Naive thymus-derived CD8-positive, alpha-beta T cell (primary cell): ENCODE measurements at regions not wholly inside any gene's neighbourhood (a gene's known extent, or its start where the extent isn't known, plus 50 kb on each side); places are given as distances from the start of the nearest gene placed in this dataset.

Source experiments
- ATAC-seq, 2 donors: fragments of 150-1000 bp; cut with Tn5 transposase in 1 of 2; sonication (Bioruptor Pico), chemical (Tn5 transposase) in 1 of 2; 1 replicate in 1 of 2; 2 replicates in 1 of 2; pipeline ENCODE4 v1.10.0; 2021; ENCODE audit warnings: mild to moderate bottlenecking in 2 of 2, moderate library complexity in 2 of 2
- POLR2A ChIA-PET: fragments of 350-600 bp; sonication (Branson Sonifier 250); formaldehyde crosslinking; loops from one replicate; lab custom pipeline; 2021; ENCODE audit warnings: antibody characterized with exemption; lab: Charles Lee
- DNase-seq, 10 donors: peaks; one replicate each; pipeline versions ENCODE4 v3.0.0 to v3.0.0-alpha.2; 2020 to 2022
- H3K27ac Mint-ChIP-seq, 10 donors: one replicate each; pipeline ENCODE4 v1.8.0; 2020 to 2022; ENCODE audit warnings: mild to moderate bottlenecking in 10 of 10, mixed read lengths in 10 of 10, moderate library complexity in 4 of 10, inconsistent platforms in 1 of 10
- H3K27me3 Mint-ChIP-seq, 5 donors: one replicate each; pipeline ENCODE4 v1.8.0; 2021 to 2022; ENCODE audit warnings: mixed read lengths in 5 of 5
- H3K36me3 Mint-ChIP-seq, 3 donors: one replicate each; pipeline ENCODE4 v1.8.0; 2020 to 2022; ENCODE audit warnings: mixed read lengths in 3 of 3, mild to moderate bottlenecking in 2 of 3, inconsistent platforms in 1 of 3
- H3K4me1 Mint-ChIP-seq, 4 donors: one replicate each; pipeline ENCODE4 v1.8.0; 2021 to 2022; ENCODE audit warnings: mixed read lengths in 4 of 4
- H3K4me3 Mint-ChIP-seq, 10 donors: one replicate each; pipeline ENCODE4 v1.8.0; 2020 to 2022; ENCODE audit warnings: mild to moderate bottlenecking in 10 of 10, mixed read lengths in 10 of 10, moderate library complexity in 6 of 10, inconsistent platforms in 1 of 10
- H3K9me3 Mint-ChIP-seq, 9 donors: one replicate each; pipeline ENCODE4 v1.8.0; 2020 to 2022; ENCODE audit warnings: mixed read lengths in 9 of 9, mild to moderate bottlenecking in 3 of 9, inconsistent platforms in 1 of 9, moderate library complexity in 1 of 9

DNA sequence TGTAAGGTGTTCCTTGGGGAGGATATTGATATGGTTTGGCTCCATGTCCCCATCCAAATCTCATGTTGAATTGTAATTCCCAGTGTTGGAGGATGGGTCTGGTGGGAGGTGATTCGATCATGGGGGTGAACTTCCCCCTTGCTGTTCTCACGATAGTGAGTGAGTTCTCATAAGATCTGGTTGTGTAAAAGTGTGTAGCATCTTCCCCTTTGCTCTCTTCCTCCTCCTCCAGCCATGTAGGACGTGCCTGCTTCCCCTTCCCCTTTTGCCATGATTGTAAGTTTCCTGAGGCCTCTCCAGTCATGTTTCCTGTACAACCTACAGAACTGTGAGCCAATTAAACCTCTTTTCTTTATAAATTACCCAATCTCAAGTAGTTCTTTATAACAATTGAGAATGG is 458.7 kb downstream of the LPIN1 start:
- DNase-seq: no peak
- POLR2A ChIA-PET: interaction anchor here (0.6 kb wide), 1 partner anchor 198 kb away, joined by 3 read pairs; no protein-coding TSS in a partner anchor
- Mint-ChIP-seq H3K27me3 (no peaks in the 10 kb centered on the region), H3K4me3 (no peak overlapping the region), H3K4me1 (peaks cover 0 to 4% (median 1%) of the 10 kb centered on the region in 4 donors), H3K9me3 (peaks cover 0 to 8% (median 0%) of the 10 kb centered on the region in 9 donors), H3K36me3 (no peaks in the 10 kb centered on the region), H3K27ac (no peak overlapping the region)
- ATAC-seq: no peak

DNA sequence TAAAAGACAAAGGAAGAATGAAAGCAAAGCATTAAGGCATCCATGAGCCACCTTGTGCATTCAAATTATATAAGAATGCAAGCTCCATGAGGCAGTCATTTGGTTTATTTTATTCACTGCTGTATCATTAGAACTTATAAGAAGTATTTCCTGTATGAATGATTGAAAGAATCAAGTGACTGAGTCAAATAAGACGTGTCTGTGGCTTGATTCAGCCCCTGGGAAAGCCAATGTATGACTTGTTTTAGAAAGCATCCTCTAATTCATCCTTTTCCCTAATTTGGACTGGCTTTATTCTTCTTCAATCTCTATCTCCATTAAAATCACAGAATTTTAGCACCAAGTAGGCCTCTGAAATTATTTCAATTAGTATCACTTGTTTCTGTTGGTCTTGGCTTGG is 461.1 kb downstream of the LPIN1 start:
- Mint-ChIP-seq H3K27ac (no peak overlapping the region), H3K4me3 (no peak overlapping the region), H3K9me3 (peaks cover 0 to 8% (median 0%) of the 10 kb centered on the region in 9 donors), H3K27me3 (no peaks in the 10 kb centered on the region), H3K36me3 (no peaks in the 10 kb centered on the region), H3K4me1 (peaks cover 0 to 1% (median 0%) of the 10 kb centered on the region in 4 donors)
- ATAC-seq (no peak), DNase-seq (no peak)
- POLR2A ChIA-PET: no interaction called here

DNA sequence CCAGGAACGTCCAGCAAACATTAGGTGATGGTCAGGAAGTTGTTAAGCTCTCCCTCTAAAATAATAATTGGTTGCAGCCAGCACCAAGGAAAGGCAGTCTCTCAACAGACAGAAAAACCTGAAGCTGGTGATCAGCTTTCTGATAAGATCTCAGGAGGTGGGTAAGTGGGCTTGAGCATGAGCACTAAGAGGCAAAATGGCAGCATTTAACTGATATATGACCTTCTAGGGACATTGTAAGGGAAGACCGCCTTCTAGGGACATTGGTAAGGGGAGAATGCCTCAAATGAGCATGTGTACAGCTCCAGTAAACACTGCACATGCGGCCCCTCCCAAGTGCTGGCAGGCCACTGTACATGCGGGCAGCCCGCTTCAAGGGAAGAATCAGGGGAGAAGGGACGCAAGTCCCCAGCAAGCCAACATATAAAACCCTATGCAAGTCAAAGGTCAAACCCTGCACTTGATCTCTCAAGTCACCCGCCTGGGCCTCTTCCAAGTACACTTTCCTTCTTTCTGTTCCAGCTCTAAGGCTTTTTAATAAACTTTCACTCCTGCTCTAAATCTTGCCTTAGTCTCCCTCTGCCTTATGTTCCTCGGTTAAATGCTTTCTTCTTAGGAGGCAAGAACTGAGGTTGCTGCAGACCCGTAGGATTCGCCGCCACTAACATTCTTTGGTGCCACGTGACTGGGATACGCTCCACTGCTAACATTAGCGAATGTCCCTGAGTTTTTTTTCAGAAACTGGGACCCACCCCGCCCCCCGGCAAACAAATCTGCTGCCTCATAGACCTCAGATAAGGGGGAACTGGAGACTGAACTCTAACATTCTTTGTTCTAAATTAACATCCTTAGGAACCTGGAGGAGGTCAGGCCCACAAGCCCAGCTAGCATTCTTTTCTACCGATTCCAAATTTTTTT is 463.8 kb downstream of the LPIN1 start:
- H3K27ac Mint-ChIP-seq: no peak overlapping the region
- no peak overlapping the region for H3K4me3 Mint-ChIP-seq
- POLR2A ChIA-PET: interaction anchor here (0.7 kb wide), 1 partner anchor 141 kb away, joined by 4 read pairs; no protein-coding TSS in a partner anchor

DNA sequence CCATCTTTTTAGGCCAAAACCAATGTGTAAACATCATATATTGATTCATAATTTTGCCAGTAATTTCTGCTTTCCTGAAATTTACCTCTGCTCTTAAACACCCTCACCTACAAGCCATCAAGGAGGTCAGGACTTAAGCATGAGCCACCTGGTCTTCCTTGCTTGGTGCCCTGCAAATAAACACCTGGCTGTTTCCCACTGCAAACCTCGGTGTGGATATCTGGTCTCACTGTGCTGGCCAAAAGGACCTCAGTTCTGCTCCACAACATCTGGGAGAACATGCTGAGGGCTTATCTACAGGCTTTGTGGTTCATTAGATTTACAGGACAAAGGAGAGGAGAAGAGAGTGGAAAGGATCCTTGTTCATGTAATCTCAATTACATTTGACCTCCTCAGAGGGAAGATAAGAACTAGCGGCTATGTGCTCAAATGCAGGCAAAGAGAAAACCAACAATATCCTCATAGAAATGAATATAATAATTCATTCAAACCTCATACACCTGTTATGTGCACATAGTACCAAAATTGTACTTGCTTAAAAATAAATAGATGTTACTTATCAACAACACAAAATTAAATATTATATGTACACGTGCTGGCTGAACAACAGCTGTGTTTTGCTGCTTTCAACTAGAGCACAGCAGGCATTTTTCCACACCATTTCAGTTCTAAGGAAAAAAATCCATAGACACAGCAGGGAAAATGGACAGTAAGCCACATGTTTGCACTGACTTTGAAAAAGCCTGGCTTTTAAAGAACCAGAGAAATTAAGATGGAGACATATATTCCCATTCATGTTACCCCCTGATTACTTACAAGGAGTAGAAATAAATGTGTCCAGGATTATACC is 465.1 kb downstream of the LPIN1 start:
- Mint-ChIP-seq H3K27ac (peak overlapping the region in 2 of 10 donors; percentile 36 to 45), H3K9me3 (no peaks in the 10 kb centered on the region), H3K27me3 (no peaks in the 10 kb centered on the region), H3K4me3 (no peak overlapping the region), H3K4me1 (no peaks in the 10 kb centered on the region), H3K36me3 (no peaks in the 10 kb centered on the region)
- no peak for ATAC-seq
- no peak for DNase-seq
- POLR2A ChIA-PET: no interaction called here

More for the DNA sequence above, 463.8 kb downstream of the LPIN1 start:
- Mint-ChIP-seq H3K36me3 (no peaks in the 10 kb centered on the region), H3K4me1 (no peaks in the 10 kb centered on the region), H3K27me3 (no peaks in the 10 kb centered on the region), H3K9me3 (peaks cover 0 to under 1% (median 0%) of the 10 kb centered on the region in 9 donors)
- no peak for DNase-seq
- ATAC-seq: no peak

DNA sequence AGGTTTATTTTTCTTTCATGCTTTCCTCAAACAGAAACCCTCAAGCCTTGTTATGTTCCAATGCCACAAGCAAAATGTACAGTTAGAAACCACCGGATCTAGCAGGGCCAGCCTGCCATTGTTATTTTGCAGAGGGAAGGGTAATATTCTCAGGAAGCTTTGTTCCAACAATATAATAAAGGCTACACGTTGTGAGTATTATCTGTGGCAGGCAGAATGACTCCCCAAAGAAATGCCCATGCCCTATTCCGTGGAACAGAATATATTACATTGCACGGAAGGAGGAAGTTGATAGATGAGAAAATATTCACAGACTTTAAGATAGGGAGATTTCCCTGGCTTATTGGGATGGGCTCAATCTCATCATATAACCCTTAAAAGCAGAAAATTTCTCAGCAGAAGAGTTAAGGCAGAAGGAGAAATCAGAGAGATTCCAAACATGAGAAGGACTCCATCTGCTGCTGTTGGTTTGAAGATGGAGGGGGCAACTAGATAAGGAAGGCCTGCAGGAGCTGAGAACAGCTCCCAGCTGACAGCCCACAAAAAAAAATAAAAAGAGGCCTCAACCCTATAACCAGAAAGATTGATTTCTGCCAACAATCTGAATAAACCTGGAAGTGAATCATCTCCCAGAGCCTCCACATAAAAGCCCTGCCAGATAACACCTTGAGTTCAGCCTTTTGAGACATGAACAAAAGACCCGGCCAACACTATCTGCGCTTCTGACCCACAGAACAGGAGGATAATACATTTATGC is 466.6 kb downstream of the LPIN1 start:
- Mint-ChIP-seq H3K27ac (peak overlapping the region in 1 of 10 donors; percentile 62), H3K4me1 (no peaks in the 10 kb centered on the region), H3K9me3 (no peaks in the 10 kb centered on the region), H3K36me3 (no peaks in the 10 kb centered on the region), H3K4me3 (no peak overlapping the region), H3K27me3 (no peaks in the 10 kb centered on the region)
- ATAC-seq: no peak
- POLR2A ChIA-PET: no interaction called here
- no peak for DNase-seq

DNA sequence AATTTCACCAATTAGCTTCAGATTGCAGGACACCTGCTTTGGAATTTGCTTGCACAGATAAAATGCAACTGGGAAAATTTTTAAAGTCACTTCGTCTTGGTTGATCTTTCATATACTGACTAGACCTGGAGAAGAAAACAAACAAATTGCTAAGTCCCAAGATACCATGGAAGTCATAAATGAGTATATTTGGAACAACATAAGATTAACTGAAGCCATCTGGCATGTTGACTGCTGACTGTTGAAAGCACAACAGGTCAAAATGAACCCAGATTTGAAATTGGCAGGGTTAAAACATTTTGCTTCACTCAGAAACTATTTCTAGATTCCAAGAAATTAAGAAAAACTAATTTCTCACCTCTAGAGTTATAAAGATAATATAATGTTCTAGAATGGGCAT is 470.7 kb downstream of the LPIN1 start:
- Mint-ChIP-seq H3K36me3 (peaks cover 0 to 8% (median 0%) of the 10 kb centered on the region in 3 donors), H3K4me3 (no peak overlapping the region), H3K27me3 (no peaks in the 10 kb centered on the region), H3K4me1 (peaks cover 0 to 3% (median 0%) of the 10 kb centered on the region in 4 donors), H3K9me3 (peaks cover 0 to 6% (median 0%) of the 10 kb centered on the region in 9 donors), H3K27ac (no peak overlapping the region)
- ATAC-seq (no peak), DNase-seq (no peak)
- POLR2A ChIA-PET: no interaction called here

DNA sequence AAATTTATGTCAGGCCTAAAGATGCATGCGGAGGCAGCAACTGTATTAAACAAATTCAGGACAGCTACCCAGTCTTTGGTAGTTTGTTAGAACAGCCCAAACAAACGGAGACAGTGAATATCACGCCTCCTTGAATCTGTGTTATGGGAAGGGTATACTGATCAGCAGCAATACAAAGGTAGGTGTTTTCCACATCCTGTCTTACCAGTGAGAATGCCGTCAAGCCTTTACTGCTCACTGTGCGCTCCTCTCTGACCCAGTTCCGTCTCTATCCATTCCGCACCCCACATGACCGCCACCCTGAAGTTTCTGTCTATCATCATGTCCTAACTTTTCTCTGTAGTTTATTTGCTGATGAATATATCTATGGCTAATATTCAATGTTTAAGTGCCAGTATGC is 473.3 kb downstream of the LPIN1 start:
- H3K36me3 Mint-ChIP-seq: peaks cover 0 to 21% (median 13%) of the 10 kb centered on the region in 3 donors
- no peak overlapping the region for H3K27ac Mint-ChIP-seq
- POLR2A ChIA-PET: no interaction called here
- no peak overlapping the region for H3K4me3 Mint-ChIP-seq
- DNase-seq (no peak), ATAC-seq (no peak)
- peaks cover 0 to 3% (median 0%) of the 10 kb centered on the region in 4 donors for H3K4me1 Mint-ChIP-seq
- peaks cover 0 to 32% (median 17%) of the 10 kb centered on the region in 9 donors for H3K9me3 Mint-ChIP-seq
- no peaks in the 10 kb centered on the region for H3K27me3 Mint-ChIP-seq

DNA sequence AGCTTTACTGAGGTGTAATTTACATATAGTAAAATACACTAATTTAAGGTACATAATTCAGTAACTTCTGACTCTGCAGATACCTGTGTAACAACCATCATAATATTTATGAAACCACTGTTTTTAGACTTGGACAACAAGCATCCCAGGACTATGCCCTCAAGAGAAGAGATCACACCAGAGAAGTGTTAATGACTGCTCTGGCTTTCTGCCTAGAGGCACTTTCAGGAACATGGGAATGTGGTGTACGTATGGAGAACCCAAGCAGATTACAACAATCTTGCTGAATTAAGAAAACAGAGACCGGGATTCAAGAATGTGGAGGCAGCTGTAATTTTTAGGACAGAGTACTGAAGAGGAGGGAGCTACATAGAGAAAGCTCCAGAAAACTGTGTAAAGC is 475.2 kb downstream of the LPIN1 start:
- Mint-ChIP-seq H3K9me3 (peaks cover 0 to 44% (median 19%) of the 10 kb centered on the region in 9 donors), H3K27me3 (no peaks in the 10 kb centered on the region), H3K4me3 (no peak overlapping the region), H3K4me1 (peaks cover 0 to 3% (median 0%) of the 10 kb centered on the region in 4 donors), H3K36me3 (peaks cover 0 to 30% (median 15%) of the 10 kb centered on the region in 3 donors), H3K27ac (peak overlapping the region in 1 of 10 donors; percentile 52)
- ATAC-seq: no peak
- no peak for DNase-seq
- POLR2A ChIA-PET: no interaction called here

DNA sequence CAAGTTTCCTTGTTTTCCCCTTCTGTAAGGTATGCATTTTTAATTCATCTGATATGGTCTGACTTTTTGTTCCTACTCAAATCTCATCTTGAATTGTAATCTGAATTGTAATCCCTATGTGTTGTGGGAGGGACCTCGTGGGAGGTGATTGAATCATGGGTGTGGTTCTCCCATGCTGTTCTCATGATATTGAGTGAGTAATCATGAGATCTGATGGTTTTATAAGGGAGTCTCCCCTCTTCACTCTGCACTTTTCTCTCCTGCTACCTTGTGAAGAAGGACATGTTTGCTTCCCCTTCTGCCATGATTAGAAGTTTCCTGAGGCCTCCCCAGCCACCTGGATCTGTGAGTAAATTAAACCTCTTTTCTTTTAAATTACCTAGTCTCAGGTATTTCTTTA is 476.1 kb downstream of the LPIN1 start:
- Mint-ChIP-seq H3K4me1 (peaks cover 0 to 3% (median 0%) of the 10 kb centered on the region in 4 donors), H3K27ac (no peak overlapping the region), H3K9me3 (peaks cover 0 to 44% (median 19%) of the 10 kb centered on the region in 9 donors), H3K27me3 (no peaks in the 10 kb centered on the region), H3K4me3 (no peak overlapping the region), H3K36me3 (peaks cover 0 to 30% (median 15%) of the 10 kb centered on the region in 3 donors)
- DNase-seq (no peak), ATAC-seq (no peak)
- POLR2A ChIA-PET: no interaction called here

DNA sequence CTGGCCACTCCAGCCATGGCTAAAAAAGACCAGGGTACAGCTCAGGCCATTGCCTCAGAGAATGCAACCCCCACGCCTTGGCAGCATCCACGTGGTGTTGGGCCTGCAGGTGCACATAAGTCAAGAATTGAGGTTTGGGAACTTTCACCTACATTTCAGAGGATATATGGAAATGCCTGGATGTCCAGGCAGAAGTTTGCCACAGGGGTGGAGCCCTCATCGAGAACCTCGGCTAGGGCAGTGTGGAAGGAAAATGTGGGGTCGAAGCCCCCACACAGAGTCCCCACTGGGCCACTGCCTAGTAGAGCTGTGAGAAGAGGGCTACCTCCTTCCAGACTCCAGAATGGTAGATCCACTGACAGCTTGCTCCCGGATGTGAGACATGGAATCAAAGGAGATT is 477.3 kb downstream of the LPIN1 start:
- Mint-ChIP-seq H3K27me3 (peaks cover 0 to 3% (median 0%) of the 10 kb centered on the region in 5 donors), H3K36me3 (peaks cover 0 to 30% (median 17%) of the 10 kb centered on the region in 3 donors), H3K4me1 (peaks cover 0 to 3% (median 1%) of the 10 kb centered on the region in 4 donors), H3K27ac (no peak overlapping the region), H3K4me3 (no peak overlapping the region), H3K9me3 (peaks cover 0 to 44% (median 19%) of the 10 kb centered on the region in 9 donors)
- DNase-seq: no peak
- no peak for ATAC-seq
- POLR2A ChIA-PET: no interaction called here

DNA sequence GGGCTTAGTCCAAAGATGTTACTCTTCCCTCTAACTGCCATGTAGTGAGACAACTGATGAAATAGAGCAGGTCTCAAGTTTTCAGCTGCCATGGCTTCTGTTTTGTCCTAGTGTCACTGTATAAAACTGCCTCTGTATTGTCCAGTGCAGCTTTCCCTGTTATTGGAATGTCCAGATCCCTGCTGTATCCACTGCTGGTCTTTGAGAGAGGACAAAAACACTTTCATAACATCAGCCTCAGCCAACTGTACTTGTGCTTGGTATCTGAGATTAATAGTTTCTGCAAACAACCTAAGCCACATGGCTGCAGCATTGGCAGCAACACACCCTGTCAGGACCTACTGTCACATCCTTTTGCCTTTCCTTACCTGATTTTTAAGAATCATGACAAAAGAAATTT is 480.2 kb downstream of the LPIN1 start:
- DNase-seq: no peak
- peaks cover 0 to 27% (median 17%) of the 10 kb centered on the region in 3 donors for H3K36me3 Mint-ChIP-seq
- peaks cover 0 to 43% (median 19%) of the 10 kb centered on the region in 9 donors for H3K9me3 Mint-ChIP-seq
- POLR2A ChIA-PET: no interaction called here
- H3K27me3 Mint-ChIP-seq: peaks cover 0 to 3% (median 0%) of the 10 kb centered on the region in 5 donors
- no peak overlapping the region for H3K4me3 Mint-ChIP-seq
- peaks cover 0 to 2% (median 0%) of the 10 kb centered on the region in 4 donors for H3K4me1 Mint-ChIP-seq
- no peak overlapping the region for H3K27ac Mint-ChIP-seq
- no peak for ATAC-seq
